ENCODE measurements at regions not wholly inside any gene's neighbourhood (a gene's known extent, or its start where the extent isn't known, plus 50 kb on each side); places are given as distances from the start of the nearest gene placed in this dataset.

DNA sequence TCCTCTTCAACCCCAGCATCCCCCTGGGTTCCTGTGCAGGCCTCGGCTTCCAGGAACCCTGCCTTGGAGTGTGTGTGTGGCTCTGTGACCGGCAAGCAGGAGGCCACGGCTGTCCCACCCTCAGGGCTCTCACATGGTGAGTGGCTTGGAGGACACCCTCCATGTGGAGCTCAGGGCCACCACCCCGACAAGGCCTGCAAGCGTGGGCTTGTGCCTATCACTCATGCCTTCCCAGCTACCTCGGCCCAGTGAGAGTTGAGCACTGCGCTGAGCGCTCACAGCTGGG, 76.7 kb downstream of the DACT2 start:
- H3K4me2 ChIP-seq = no peak overlapping the region
- H3K4me3 ChIP-seq (IDR thresholded peaks at IDR 0.05; ENCODE audit: insufficient read depth, low read depth, low read length) = no peak overlapping the region
- no peaks in the 10 kb centered on the region for H3K79me2 ChIP-seq (ENCODE audit: insufficient read depth, low read depth)
- no peaks in the 10 kb centered on the region for H4K20me1 ChIP-seq (ENCODE audit: insufficient read depth)
- no peak overlapping the region for H2AFZ ChIP-seq (ENCODE audit: low read depth)
- no peak overlapping the region for H3K9ac ChIP-seq
- no peaks in the 10 kb centered on the region for H3K27me3 ChIP-seq (ENCODE audit: insufficient read depth, low read depth)
- TF ChIP-seq, protein P1, sequence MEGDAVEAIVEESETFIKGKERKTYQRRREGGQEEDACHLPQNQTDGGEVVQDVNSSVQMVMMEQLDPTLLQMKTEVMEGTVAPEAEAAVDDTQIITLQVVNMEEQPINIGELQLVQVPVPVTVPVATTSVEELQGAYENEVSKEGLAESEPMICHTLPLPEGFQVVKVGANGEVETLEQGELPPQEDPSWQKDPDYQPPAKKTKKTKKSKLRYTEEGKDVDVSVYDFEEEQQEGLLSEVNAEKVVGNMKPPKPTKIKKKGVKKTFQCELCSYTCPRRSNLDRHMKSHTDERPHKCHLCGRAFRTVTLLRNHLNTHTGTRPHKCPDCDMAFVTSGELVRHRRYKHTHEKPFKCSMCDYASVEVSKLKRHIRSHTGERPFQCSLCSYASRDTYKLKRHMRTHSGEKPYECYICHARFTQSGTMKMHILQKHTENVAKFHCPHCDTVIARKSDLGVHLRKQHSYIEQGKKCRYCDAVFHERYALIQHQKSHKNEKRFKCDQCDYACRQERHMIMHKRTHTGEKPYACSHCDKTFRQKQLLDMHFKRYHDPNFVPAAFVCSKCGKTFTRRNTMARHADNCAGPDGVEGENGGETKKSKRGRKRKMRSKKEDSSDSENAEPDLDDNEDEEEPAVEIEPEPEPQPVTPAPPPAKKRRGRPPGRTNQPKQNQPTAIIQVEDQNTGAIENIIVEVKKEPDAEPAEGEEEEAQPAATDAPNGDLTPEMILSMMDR (conservative IDR thresholded peaks at IDR 0.05; ENCODE audit: low read depth, low read length) = no peak
- no peaks in the 10 kb centered on the region for H3K36me3 ChIP-seq (ENCODE audit: insufficient read depth)
- H3K4me1 ChIP-seq (ENCODE audit: low read depth, poor library complexity, severe bottlenecking) = peaks cover 39% of the 10 kb centered on the region
- no peak overlapping the region for H3K27ac ChIP-seq

DNA sequence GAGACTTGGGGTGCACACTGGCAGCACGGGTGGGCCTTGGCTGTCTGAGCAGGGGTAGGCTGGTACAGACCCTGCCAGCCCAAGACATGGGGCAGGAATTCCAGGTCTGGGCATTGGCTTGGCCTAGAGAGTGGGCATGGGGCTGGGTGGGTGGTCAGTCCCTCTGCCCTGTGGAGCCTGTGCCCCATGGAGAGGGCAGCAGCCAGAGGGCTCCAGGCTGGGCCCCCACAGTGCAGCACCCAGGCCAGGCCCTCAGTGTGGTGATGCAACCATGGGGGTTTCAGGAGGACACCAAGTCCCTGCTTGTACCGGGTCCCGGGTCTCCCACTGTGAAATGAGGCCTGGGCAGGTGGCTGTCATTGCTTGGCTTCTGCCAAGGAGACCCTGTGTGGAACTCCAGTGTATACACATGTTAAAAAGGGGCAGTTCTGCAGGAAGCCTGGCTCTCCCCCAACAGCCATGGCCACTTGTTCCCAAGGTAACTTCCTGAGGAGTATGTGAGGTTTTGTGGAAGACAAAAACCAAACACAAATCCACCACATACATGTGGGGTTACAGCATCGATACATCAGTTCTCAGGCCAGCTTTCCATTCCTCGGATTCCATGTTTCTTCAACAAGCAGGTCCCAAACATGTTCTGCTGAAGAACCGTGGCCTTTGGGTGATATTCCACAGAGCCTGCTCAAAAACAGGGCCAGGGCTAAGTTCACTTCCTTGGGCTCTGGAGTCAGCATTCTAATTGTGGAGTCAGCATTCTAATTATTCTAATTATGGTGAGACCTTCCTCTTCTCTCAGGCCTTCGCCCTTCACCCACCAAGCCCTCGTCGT, 77.3 kb downstream of the DACT2 start:
- Histone ChIP-seq H3K36me3 (ENCODE audit: insufficient read depth) (no peaks in the 10 kb centered on the region), H3K27ac (no peak overlapping the region), H3K4me2 (no peak overlapping the region), H3K79me2 (ENCODE audit: insufficient read depth, low read depth) (no peaks in the 10 kb centered on the region), H3K9ac (no peak overlapping the region), H4K20me1 (ENCODE audit: insufficient read depth) (no peaks in the 10 kb centered on the region), H2AFZ (ENCODE audit: low read depth) (no peak overlapping the region), H3K4me3 (IDR thresholded peaks at IDR 0.05; ENCODE audit: insufficient read depth, low read depth, low read length) (no peak overlapping the region), H3K4me1 (ENCODE audit: low read depth, poor library complexity, severe bottlenecking) (peaks cover 33% of the 10 kb centered on the region), H3K27me3 (ENCODE audit: insufficient read depth, low read depth) (no peaks in the 10 kb centered on the region)
- TF ChIP-seq, protein P1 (conservative IDR thresholded peaks at IDR 0.05; ENCODE audit: low read depth, low read length) = no peak

DNA sequence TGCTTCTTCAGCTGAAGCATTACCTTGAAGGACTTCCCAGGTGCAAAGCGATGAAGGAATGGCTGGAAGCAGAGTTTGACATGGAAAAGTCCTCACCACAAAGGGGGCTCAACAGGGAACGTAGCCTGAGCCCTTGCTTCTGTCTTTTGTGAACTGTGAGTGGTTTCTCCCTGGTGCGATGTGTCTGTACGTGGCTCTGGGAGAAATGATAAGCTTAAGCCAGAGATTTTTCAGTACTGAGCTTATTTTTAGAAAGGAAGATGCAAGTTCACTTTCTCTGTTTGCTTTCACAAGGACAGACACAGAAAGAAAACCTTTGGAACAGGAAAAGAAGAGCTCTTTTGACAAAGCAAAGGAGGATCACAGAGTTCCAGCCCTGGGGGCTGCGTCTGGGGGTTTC, 79.4 kb downstream of the DACT2 start:
- H3K9ac ChIP-seq = no peak overlapping the region
- no peaks in the 10 kb centered on the region for H3K79me2 ChIP-seq (ENCODE audit: insufficient read depth, low read depth)
- no peaks in the 10 kb centered on the region for H3K36me3 ChIP-seq (ENCODE audit: insufficient read depth)
- H3K4me1 ChIP-seq (ENCODE audit: low read depth, poor library complexity, severe bottlenecking) = peaks cover 16% of the 10 kb centered on the region
- H2AFZ ChIP-seq (ENCODE audit: low read depth) = no peak overlapping the region
- no peak overlapping the region for H3K27ac ChIP-seq
- no peaks in the 10 kb centered on the region for H3K27me3 ChIP-seq (ENCODE audit: insufficient read depth, low read depth)
- no peaks in the 10 kb centered on the region for H4K20me1 ChIP-seq (ENCODE audit: insufficient read depth)
- TF ChIP-seq, protein P1 (conservative IDR thresholded peaks at IDR 0.05; ENCODE audit: low read depth, low read length) = no peak
- no peak overlapping the region for H3K4me2 ChIP-seq
- no peak overlapping the region for H3K4me3 ChIP-seq (IDR thresholded peaks at IDR 0.05; ENCODE audit: insufficient read depth, low read depth, low read length)

DNA sequence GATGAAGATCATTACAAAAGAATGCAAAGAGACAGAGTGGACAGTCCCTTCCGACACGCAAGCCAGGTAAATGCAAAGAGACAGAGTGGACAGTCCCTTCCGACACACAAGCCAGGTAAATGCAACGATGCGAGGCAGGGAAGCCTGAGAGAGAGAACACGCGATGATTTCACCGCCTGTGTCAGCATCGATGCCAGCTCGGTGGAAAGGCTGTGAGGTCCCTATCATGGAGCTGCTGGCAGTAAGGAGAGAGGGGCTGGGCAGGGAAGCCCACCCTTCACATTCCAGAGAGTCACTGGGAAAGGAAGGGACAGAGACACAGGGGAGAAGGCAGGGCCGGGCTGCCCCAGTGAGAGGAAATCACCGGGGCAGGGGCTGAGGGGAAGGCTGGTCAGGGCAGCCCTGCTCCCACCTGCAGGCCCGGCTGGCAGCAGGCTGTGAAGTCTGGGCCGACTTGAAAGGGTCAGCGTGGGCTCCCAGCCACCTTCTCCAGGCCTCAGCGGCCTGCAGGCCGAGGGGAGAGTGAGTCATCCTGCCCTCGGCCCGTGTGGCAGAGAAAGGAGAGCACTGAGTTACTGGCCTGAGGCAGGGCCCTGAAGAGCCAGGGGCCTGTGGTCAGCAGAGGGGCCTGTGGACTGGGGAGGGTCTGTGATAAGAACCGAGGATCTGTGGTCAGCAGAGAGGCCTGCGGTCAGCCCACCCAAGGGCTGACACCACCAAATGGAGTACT, 80.4 kb downstream of the DACT2 start:
- H3K36me3 ChIP-seq (ENCODE audit: insufficient read depth) = no peaks in the 10 kb centered on the region
- no peak overlapping the region for H3K27ac ChIP-seq
- no peak overlapping the region for H3K4me2 ChIP-seq
- H4K20me1 ChIP-seq (ENCODE audit: insufficient read depth) = no peaks in the 10 kb centered on the region
- H3K79me2 ChIP-seq (ENCODE audit: insufficient read depth, low read depth) = no peaks in the 10 kb centered on the region
- no peak overlapping the region for H2AFZ ChIP-seq (ENCODE audit: low read depth)
- peaks cover 13% of the 10 kb centered on the region for H3K4me1 ChIP-seq (ENCODE audit: low read depth, poor library complexity, severe bottlenecking)
- no peaks in the 10 kb centered on the region for H3K27me3 ChIP-seq (ENCODE audit: insufficient read depth, low read depth)
- TF ChIP-seq, protein P1 (conservative IDR thresholded peaks at IDR 0.05; ENCODE audit: low read depth, low read length) = no peak
- no peak overlapping the region for H3K9ac ChIP-seq
- no peak overlapping the region for H3K4me3 ChIP-seq (IDR thresholded peaks at IDR 0.05; ENCODE audit: insufficient read depth, low read depth, low read length)
